ENCODE measurements at regions not wholly inside any gene's neighbourhood (a gene's known extent, or its start where the extent isn't known, plus 50 kb on each side); places are given as distances from the start of the nearest gene placed in this dataset.

GRCh38 chr7:67760971-67761370 is 764.3 kb downstream of the TYW1 start:
- Histone ChIP-seq H2BK5ac (ENCODE audit: low read depth, low read length) (no peak overlapping the region), H2BK12ac (ENCODE audit: low read depth, low read length) (no peak overlapping the region), H2BK15ac (ENCODE audit: low read length) (no peak overlapping the region), H3K4me3 (ENCODE audit: extremely low read depth in 1 of 4, insufficient read depth in 2 of 4, low read depth in 3 of 4, low read length in 4 of 4) (no peak overlapping the region), H4K8ac (ENCODE audit: extremely low read depth, insufficient read depth, low read length) (no peak overlapping the region), H3K18ac (ENCODE audit: extremely low read depth, low read length) (no peak overlapping the region), H3K27me3 (replicated peaks in 1 of 4; ENCODE audit: control insufficient read depth in 3 of 4, extremely low read depth in 1 of 4, insufficient read depth in 3 of 4, low read length in 3 of 4) (no peaks in the 10 kb centered on the region), H3K4ac (replicated peaks; ENCODE audit: insufficient read length, low read depth, low read length) (no peak overlapping the region), H3K36me3 (ENCODE audit: control insufficient read depth in 2 of 4, insufficient read depth in 4 of 4, low read length in 3 of 4) (no peaks in the 10 kb centered on the region), H4K20me1 (replicated peaks in 1 of 2; ENCODE audit: control insufficient read depth in 1 of 2, insufficient read depth in 2 of 2, low read length in 2 of 2) (no peaks in the 10 kb centered on the region), H3K9me3 (ENCODE audit: insufficient read depth in 2 of 2, low read depth in 1 of 2, low read length in 1 of 2) (no peaks in the 10 kb centered on the region), H4K5ac (ENCODE audit: insufficient read length, low read depth, low read length) (no peak overlapping the region), H3K79me1 (ENCODE audit: low read depth, low read length) (no peaks in the 10 kb centered on the region), H3K23ac (ENCODE audit: insufficient read length) (no peak overlapping the region), H3K4me2 (ENCODE audit: insufficient read depth in 1 of 2, low read depth in 2 of 2, low read length in 2 of 2) (no peak overlapping the region), H3K79me2 (ENCODE audit: control insufficient read depth in 1 of 2, insufficient read depth in 2 of 2, low read length in 2 of 2) (no peaks in the 10 kb centered on the region), H2AFZ (ENCODE audit: low read length) (no peak overlapping the region), H3K9ac (replicated peaks in 1 of 4; ENCODE audit: extremely low read depth in 1 of 4, low read depth in 3 of 4, low read length in 3 of 4) (no peak overlapping the region), H4K91ac (replicated peaks; ENCODE audit: insufficient read length, low read length) (no peak overlapping the region), H3K23me2 (ENCODE audit: low read depth, low read length) (no peaks in the 10 kb centered on the region), H2BK20ac (ENCODE audit: low read length) (no peak overlapping the region), H2BK120ac (replicated peaks; ENCODE audit: low read depth, low read length) (no peak overlapping the region), H3K56ac (replicated peaks; ENCODE audit: insufficient read length, low read depth, low read length) (no peak overlapping the region), H3K14ac (ENCODE audit: insufficient read length) (no peak overlapping the region), H3K4me1 (replicated peaks in 1 of 4; ENCODE audit: control insufficient read depth in 3 of 4, insufficient read depth in 4 of 4, low read length in 3 of 4) (no peaks in the 10 kb centered on the region), H3K27ac (ENCODE audit: low read depth, low read length) (no peak overlapping the region), H2AK5ac (ENCODE audit: low read depth, low read length) (no peak overlapping the region)
- CTCF ChIA-PET (ENCODE audit: partially characterized antibody), result interaction anchor here (0.7 kb wide), 1 partner anchor 666 kb away, joined by 4 read pairs; no protein-coding TSS in a partner anchor
- POLR2A ChIA-PET (ENCODE audit: partially characterized antibody), result no interaction called here
- no peak for DNase-seq (ENCODE audit: low read depth in 1 of 2, low spot score in 2 of 2)
- FAIRE-seq, result no peak
- WGBS, 2 experiments (ENCODE audit: extremely low coverage in 1 of 2, insufficient coverage in 1 of 2, insufficient read length in 1 of 2, insufficient replicate concordance in 2 of 2, low coverage in 1 of 2, low lambda C conversion rate in 2 of 2, missing lambda C conversion rate in 1 of 2), result 96% methylated on average over 1 of the region's 1 CpG; no CpG with 5 or more reads in 1 of the 2 experiments
- TF ChIP-seq CTCF (IDR thresholded peaks at IDR 0.05; ENCODE audit: control extremely low read depth in 1 of 3, insufficient read depth in 1 of 3, low read depth in 1 of 3, low read length in 3 of 3), result no peak
- no peak for TF ChIP-seq HDAC6 (IDR thresholded peaks at IDR 0.05; ENCODE audit: low read depth, low read length)
- no peak for TF ChIP-seq EZH2 (IDR thresholded peaks at IDR 0.05; ENCODE audit: low read depth, low read length, severe bottlenecking)
- no peak for TF ChIP-seq CTBP2 (IDR thresholded peaks at IDR 0.05; ENCODE audit: borderline replicate concordance, insufficient read depth, insufficient read length, low read length)
- TF ChIP-seq TCF12 (IDR thresholded peaks at IDR 0.05; ENCODE audit: low read depth, low read length), result no peak
- no peak for TF ChIP-seq SAP30 (IDR thresholded peaks at IDR 0.05; ENCODE audit: insufficient read depth, insufficient replicate concordance, low read length)
- TF ChIP-seq SRF (IDR thresholded peaks at IDR 0.05; ENCODE audit: low read depth, low read length), result no peak
- no peak for TF ChIP-seq SP1 (IDR thresholded peaks at IDR 0.05; ENCODE audit: low read depth, low read length)
- TF ChIP-seq ZNF274 (IDR thresholded peaks at IDR 0.05; ENCODE audit: borderline replicate concordance, extremely low read depth, low read length), result no peak
- TF ChIP-seq HDAC2 (IDR thresholded peaks at IDR 0.05; ENCODE audit: borderline replicate concordance in 1 of 2, low read depth in 2 of 2, low read length in 2 of 2), result no peak
- TF ChIP-seq BCL11A (IDR thresholded peaks at IDR 0.05; ENCODE audit: low read depth in 2 of 2, low read length in 2 of 2), result no peak
- TF ChIP-seq KDM5A (IDR thresholded peaks at IDR 0.05; ENCODE audit: low read length), result no peak

Data from H1 (cell line).